Right lobe of liver (tissue), 4 donors: ENCODE measurements at regions not wholly inside any gene's neighbourhood (a gene's known extent, or its start where the extent isn't known, plus 50 kb on each side); places are given as distances from the start of the nearest gene placed in this dataset.

Source experiments
- POLR2A ChIP-seq: fragments of 450-650 bp; IDR thresholded peaks from one replicate; pipeline ENCODE4 v1.6.1; 2017; ENCODE audit warnings: antibody characterized with exemption, mild to moderate bottlenecking
- TF ChIP-seq, protein P1 (sequence below), 4 donors: fragments of 200-600 bp in 3 of 4; fragments of 450-650 bp in 1 of 4; IDR thresholded peaks; one replicate each; pipeline versions ENCODE4 v1.5.1 to v1.8.0; 2016 to 2022; ENCODE audit warnings: antibody characterized with exemption in 4 of 4, mild to moderate bottlenecking in 2 of 4
- donor health status: DM: no; HTN: no; CAD: no.
- donor health status: DM: no; HTN: no; CAD: no.
- donor health status: DM: no; HTN: yes; CAD: no.

DNA sequence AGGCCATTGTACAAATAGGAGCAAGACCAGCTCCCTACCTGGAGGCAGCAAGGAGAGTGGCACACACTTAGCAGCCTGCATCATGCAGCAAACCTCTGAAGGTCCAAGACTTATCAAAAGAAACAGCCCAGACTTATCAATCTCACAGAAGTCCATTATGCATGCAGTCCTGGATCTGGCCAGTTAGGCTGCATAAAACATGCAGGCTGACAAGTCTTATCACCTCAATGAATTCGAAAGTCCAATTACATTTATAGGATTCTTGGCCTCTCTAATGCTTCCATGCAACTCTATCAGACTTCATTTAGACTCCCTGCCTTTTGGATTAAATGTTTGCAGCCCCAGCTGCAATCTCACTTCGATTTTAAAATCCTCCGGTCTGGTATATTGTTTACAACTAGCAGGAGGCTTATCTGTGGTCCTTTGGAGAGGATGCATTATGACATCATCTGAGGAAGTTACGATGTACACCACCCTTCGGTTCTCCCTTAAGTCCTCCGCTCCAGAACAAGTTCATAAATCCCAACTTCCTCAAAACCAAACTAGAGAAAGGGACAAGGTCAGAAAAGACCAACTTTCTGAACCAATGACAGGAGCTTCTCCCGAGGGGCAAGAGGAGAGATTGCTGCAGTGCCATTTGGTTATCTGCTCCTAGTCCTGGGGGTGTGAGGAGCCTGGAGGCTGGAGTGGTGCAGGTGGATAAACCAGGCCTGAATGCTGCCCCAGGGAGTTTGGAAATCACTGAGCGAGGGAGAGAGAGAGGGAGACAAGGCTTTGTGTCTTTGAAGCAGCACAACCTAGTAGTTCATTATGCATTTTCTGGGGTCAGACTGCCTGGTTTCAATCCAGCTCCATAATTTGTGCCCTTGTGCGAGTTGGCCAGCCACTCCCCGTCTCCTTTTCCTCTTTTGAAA, 313.9 kb downstream of the TLE1 start:
- TF ChIP-seq, protein P1, sequence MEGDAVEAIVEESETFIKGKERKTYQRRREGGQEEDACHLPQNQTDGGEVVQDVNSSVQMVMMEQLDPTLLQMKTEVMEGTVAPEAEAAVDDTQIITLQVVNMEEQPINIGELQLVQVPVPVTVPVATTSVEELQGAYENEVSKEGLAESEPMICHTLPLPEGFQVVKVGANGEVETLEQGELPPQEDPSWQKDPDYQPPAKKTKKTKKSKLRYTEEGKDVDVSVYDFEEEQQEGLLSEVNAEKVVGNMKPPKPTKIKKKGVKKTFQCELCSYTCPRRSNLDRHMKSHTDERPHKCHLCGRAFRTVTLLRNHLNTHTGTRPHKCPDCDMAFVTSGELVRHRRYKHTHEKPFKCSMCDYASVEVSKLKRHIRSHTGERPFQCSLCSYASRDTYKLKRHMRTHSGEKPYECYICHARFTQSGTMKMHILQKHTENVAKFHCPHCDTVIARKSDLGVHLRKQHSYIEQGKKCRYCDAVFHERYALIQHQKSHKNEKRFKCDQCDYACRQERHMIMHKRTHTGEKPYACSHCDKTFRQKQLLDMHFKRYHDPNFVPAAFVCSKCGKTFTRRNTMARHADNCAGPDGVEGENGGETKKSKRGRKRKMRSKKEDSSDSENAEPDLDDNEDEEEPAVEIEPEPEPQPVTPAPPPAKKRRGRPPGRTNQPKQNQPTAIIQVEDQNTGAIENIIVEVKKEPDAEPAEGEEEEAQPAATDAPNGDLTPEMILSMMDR (IDR thresholded peaks at IDR 0.05): no peak
- TF ChIP-seq POLR2A: no peak
